Uterus (tissue), 3 donors: ENCODE measurements at regions not wholly inside any gene's neighbourhood (a gene's known extent, or its start where the extent isn't known, plus 50 kb on each side); places are given as distances from the start of the nearest gene placed in this dataset.

Experiments
- DNase-seq, 2 donors: peaks; one replicate each; pipeline ENCODE4 v3.0.0-alpha.2; 2019 to 2020
- H3K27ac ChIP-seq, 2 donors: fragments of 200-600 bp; sonication (generic); 1 replicate in 1 of 2; 2 replicates in 1 of 2; pipeline ENCODE4 v1.5.1; 2016 to 2018
- H3K27me3 ChIP-seq, 2 donors: fragments of 200-600 bp; sonication (generic); one replicate each; pipeline ENCODE4 v1.5.1; 2018 to 2019; ENCODE audit warnings: control low read depth in 1 of 2
- H3K36me3 ChIP-seq, 2 donors: fragments of 200-600 bp; sonication (generic); one replicate each; pipeline ENCODE4 v1.5.1; 2019; ENCODE audit warnings: control low read depth in 1 of 2
- H3K4me1 ChIP-seq, 2 donors: fragments of 200-600 bp; sonication (generic); one replicate each; pipeline ENCODE4 v1.5.1; 2018 to 2019; ENCODE audit warnings: control low read depth in 1 of 2
- H3K4me3 ChIP-seq, 2 donors: fragments of 200-600 bp; sonication (generic); 1 replicate in 1 of 2; 2 replicates in 1 of 2; pipeline ENCODE4 v1.5.1; 2018 to 2019; ENCODE audit warnings: mild to moderate bottlenecking in 1 of 2
- H3K9me3 ChIP-seq, 2 donors: fragments of 200-600 bp; sonication (generic); one replicate each; pipeline ENCODE4 v1.5.1; 2019; ENCODE audit warnings: control low read depth in 1 of 2
- POLR2A ChIP-seq, 2 donors: fragments of 450-650 bp; IDR thresholded peaks; one replicate each; pipeline ENCODE4 v1.6.1; 2016; ENCODE audit warnings: antibody characterized with exemption in 2 of 2, mild to moderate bottlenecking in 1 of 2, moderate library complexity in 1 of 2
- intact Hi-C: fragments of 100-400 bp; cut with DNase I; formaldehyde crosslinking; loops from one replicate; pipeline ENCODE4 v1.15.1; 2023; ENCODE audit warnings: low total_unique reads
- TF ChIP-seq, protein P1 (sequence below), 4 experiments: fragments of 200-600 bp in 2 of 4; fragments of 450-650 bp in 2 of 4; sonication (generic) in 2 of 4; IDR thresholded peaks; one replicate each; pipeline ENCODE4 v1.5.1; 2016 to 2019; ENCODE audit warnings: antibody characterized with exemption in 4 of 4, mild to moderate bottlenecking in 2 of 4, moderate library complexity in 1 of 4
- donor health status: DM: yes; HTN: yes; CAD: no.

DNA sequence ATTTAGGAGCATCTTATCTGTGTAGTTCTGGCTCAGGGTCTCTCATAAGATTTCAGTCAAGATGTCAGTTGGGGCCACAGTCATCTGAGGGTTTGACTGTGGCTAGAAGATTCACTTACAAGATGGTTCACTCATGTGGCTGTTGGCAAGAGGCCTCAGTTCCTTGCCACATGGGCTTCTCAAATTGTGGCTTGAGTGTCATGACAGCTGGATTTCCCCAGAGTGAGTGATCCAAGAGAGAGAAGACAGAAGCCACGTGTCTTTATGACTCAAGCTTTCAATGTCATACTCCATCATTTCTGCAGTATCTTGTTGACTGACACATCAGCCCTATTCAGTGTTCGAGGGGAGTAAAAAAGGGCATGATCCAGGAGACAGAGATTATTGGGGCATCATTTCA is 131.3 kb upstream of the AP1S2 start:
- Histone ChIP-seq H3K4me3 (no peak overlapping the region), H3K4me1 (no peaks in the 10 kb centered on the region), H3K9me3 (no peaks in the 10 kb centered on the region), H3K27me3 (peaks cover 0 to 6% of the 10 kb centered on the region in 2 donors), H3K27ac (no peak overlapping the region), H3K36me3 (no peaks in the 10 kb centered on the region)
- no peak for DNase-seq
- no peak for TF ChIP-seq POLR2A (IDR thresholded peaks at IDR 0.05)
- TF ChIP-seq, protein P1, sequence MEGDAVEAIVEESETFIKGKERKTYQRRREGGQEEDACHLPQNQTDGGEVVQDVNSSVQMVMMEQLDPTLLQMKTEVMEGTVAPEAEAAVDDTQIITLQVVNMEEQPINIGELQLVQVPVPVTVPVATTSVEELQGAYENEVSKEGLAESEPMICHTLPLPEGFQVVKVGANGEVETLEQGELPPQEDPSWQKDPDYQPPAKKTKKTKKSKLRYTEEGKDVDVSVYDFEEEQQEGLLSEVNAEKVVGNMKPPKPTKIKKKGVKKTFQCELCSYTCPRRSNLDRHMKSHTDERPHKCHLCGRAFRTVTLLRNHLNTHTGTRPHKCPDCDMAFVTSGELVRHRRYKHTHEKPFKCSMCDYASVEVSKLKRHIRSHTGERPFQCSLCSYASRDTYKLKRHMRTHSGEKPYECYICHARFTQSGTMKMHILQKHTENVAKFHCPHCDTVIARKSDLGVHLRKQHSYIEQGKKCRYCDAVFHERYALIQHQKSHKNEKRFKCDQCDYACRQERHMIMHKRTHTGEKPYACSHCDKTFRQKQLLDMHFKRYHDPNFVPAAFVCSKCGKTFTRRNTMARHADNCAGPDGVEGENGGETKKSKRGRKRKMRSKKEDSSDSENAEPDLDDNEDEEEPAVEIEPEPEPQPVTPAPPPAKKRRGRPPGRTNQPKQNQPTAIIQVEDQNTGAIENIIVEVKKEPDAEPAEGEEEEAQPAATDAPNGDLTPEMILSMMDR (IDR thresholded peaks at IDR 0.05), result no peak
- intact Hi-C loops, result no loop called here

DNA sequence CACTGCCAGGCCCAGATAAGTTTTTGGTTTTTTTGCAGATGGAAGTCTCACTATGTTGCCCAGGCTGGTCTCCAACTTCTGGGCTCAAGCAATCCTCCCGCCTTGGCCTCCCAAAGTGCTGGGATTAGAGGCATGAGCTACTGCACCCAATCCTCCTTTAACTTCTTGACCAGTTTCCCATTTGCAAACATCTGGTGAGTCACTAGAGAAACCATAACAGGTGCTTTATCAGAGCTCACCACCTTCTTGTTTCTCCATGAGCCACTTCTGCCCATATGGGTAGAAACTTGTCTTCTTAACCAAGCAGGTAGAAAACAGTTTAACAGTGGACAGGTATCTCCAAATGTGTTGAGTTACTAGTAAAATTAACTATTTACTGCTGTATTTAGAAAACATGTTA is 128.4 kb upstream of the AP1S2 start:
- DNase-seq, result no peak
- TF ChIP-seq POLR2A (IDR thresholded peaks at IDR 0.05), result no peak
- TF ChIP-seq, protein P1 (IDR thresholded peaks at IDR 0.05), result no peak
- peaks cover 0 to 6% of the 10 kb centered on the region in 2 donors for H3K27me3 ChIP-seq

DNA sequence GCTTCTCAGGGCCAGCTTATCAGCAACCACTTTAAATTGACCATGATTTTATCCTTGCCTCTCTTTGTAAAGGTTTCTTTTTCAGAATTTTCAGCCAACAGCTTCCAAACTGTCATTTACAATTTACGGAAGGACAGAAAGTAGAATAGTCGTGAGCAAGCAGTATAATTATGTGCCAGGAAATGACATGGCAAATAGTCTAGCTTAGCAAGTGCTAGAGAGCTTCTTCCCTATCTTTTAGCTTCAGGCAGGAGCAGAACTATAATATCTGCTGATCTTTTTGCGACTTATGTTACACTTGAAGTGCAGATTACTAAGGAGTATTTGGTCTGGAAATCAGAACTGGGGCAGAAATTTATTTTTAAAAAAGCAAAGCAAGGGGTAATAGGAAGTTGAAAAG is 123.0 kb upstream of the AP1S2 start:
- Histone ChIP-seq H3K9me3 (no peaks in the 10 kb centered on the region), H3K4me3 (no peak overlapping the region), H3K4me1 (no peaks in the 10 kb centered on the region), H3K27ac (no peak overlapping the region), H3K36me3 (no peaks in the 10 kb centered on the region), H3K27me3 (no peaks in the 10 kb centered on the region)
- intact Hi-C loops, result no loop called here
- no peak for DNase-seq
- TF ChIP-seq, protein P1 (IDR thresholded peaks at IDR 0.05), result no peak
- no peak for TF ChIP-seq POLR2A (IDR thresholded peaks at IDR 0.05)

More for the DNA sequence above, 128.4 kb upstream of the AP1S2 start:
- Histone ChIP-seq H3K36me3 (no peaks in the 10 kb centered on the region), H3K4me3 (no peak overlapping the region), H3K27ac (no peak overlapping the region), H3K4me1 (no peaks in the 10 kb centered on the region), H3K9me3 (no peaks in the 10 kb centered on the region)
- intact Hi-C loops, result no loop called here

DNA sequence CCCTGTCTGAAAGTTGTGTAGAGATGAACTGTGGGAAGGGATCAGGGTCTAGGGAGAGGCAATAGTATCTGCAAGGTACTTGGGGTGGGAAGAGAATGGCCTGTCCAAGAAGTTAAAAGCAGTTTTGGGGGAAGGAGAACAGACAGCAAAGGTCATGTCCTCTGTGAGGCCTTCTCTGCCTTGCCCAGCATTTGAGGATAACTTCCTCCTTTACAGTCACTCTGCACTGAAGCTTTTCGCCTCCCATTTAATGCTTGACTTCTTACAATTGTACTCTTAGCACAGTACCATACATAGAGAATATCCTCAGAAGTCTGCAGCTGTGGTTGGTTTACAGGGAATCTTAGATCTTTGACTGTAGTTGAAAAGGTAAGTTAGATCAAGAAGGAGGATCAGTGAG is 121.8 kb upstream of the AP1S2 start:
- intact Hi-C loops, result no loop called here
- no peaks in the 10 kb centered on the region for H3K9me3 ChIP-seq
- no peaks in the 10 kb centered on the region for H3K36me3 ChIP-seq
- no peaks in the 10 kb centered on the region for H3K4me1 ChIP-seq
- no peak overlapping the region for H3K4me3 ChIP-seq
- H3K27ac ChIP-seq, result no peak overlapping the region
- H3K27me3 ChIP-seq, result no peaks in the 10 kb centered on the region
- DNase-seq, result no peak
- no peak for TF ChIP-seq POLR2A (IDR thresholded peaks at IDR 0.05)
- TF ChIP-seq, protein P1 (IDR thresholded peaks at IDR 0.05), result no peak

DNA sequence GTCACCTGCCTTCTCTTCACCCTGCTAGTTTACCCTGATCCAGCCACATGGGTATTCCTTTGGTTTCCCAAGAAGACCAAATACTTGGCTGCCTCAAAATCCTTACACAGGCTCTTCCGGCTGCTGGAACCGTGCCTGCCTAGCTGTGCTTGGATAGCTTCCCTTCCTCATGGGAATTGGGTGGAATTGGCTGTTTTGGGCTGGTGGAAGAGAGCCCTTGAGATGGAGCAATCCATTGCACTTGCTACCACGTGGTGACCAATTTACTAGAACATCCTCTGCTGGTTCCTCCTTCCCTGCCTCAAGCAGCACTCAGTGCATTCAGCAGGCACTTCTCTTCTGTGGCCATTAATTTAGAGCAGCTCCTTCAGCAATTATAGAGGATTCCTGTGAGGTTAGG is 119.3 kb upstream of the AP1S2 start:
- no peak overlapping the region for H3K27ac ChIP-seq
- H3K4me3 ChIP-seq, result no peak overlapping the region
- H3K36me3 ChIP-seq, result no peaks in the 10 kb centered on the region
- intact Hi-C loops, result no loop called here
- no peak for DNase-seq
- H3K9me3 ChIP-seq, result no peaks in the 10 kb centered on the region
- no peaks in the 10 kb centered on the region for H3K4me1 ChIP-seq
- H3K27me3 ChIP-seq, result no peaks in the 10 kb centered on the region
- TF ChIP-seq POLR2A (IDR thresholded peaks at IDR 0.05), result no peak
- TF ChIP-seq, protein P1 (IDR thresholded peaks at IDR 0.05), result no peak
